PC-3 (cell line): ENCODE measurements at regions not wholly inside any gene's neighbourhood (a gene's known extent, or its start where the extent isn't known, plus 50 kb on each side); places are given as distances from the start of the nearest gene placed in this dataset.

Experiments
- CTCF ChIP-seq: fragments of 300-600 bp; sonication (generic); conservative IDR thresholded peaks from 2 replicates; pipeline ENCODE4 v1.5.1; 2017; ENCODE audit warnings: antibody characterized with exemption, low read depth, mild to moderate bottlenecking, low read length
- EZH2phosphoT487 ChIP-seq: fragments of 300-600 bp; sonication (generic); IDR thresholded peaks from 2 replicates; pipeline ENCODE4 v1.6.1; 2018; ENCODE audit warnings: mild to moderate bottlenecking, antibody characterized with exemption, low read length, borderline replicate concordance

GRCh38 chr3:61493339-61493738 lies 68.0 kb upstream of the PTPRG start:
- TF ChIP-seq CTCF = no peak
- TF ChIP-seq EZH2phosphoT487 = no peak
